Endothelial cell of umbilical vein (primary cell): ENCODE measurements at regions not wholly inside any gene's neighbourhood (a gene's known extent, or its start where the extent isn't known, plus 50 kb on each side); places are given as distances from the start of the nearest gene placed in this dataset.

ENCODE experiments used
- BruUV-seq: library from RNA; stranded (reverse); fragments of 400-500 nt; replicated peaks from 2 replicates; lab custom pipeline; 2021; lab: Mats Ljungman, UMichigan
- CTCF ChIA-PET: fragments of 300-600, 350-600 bp; sonication (Branson Sonifier 250); formaldehyde crosslinking; loops from one replicate; lab custom pipeline; 2021; ENCODE audit warnings: antibody characterized with exemption, inconsistent platforms; lab: Charles Lee
- POLR2A ChIA-PET: fragments of 300-600, 350-600 bp; sonication (Branson Sonifier 250); formaldehyde crosslinking; loops from one replicate; lab custom pipeline; 2021; ENCODE audit warnings: antibody characterized with exemption, inconsistent platforms; lab: Charles Lee
- DNase-seq: peaks from one replicate; pipeline ENCODE4 v3.0.0-alpha.2; 2011; ENCODE audit warnings: low read depth, low spot score
- FAIRE-seq: peaks from 2 replicates; lab custom pipeline; 2011; peaks lifted over from hg19 to GRCh38; lab: Jason Lieb, UNC
- H2AFZ ChIP-seq: 2 replicates; pipeline ENCODE4 v1.6.0; 2012; ENCODE audit warnings: low read depth, low read length, control low read depth, inconsistent platforms
- H3K27ac ChIP-seq: 2 replicates; pipeline ENCODE4 v1.5.1; 2011; ENCODE audit warnings: low read depth, mild to moderate bottlenecking, control low read depth, low read length, moderate library complexity; ENCODE audit not compliant: insufficient read depth
- H3K27me3 ChIP-seq, 2 experiments: 2 replicates each; pipeline versions ENCODE4 v1.6.0 to v1.6.1; 2011; ENCODE audit warnings: low read length in 2 of 2, mixed read lengths in 1 of 2; ENCODE audit not compliant: control insufficient read depth in 2 of 2, insufficient read depth in 2 of 2
- H3K36me3 ChIP-seq, 2 experiments: 2 replicates in 1 of 2; 3 replicates in 1 of 2; pipeline ENCODE4 v1.5.1; 2011; ENCODE audit warnings: low read length in 2 of 2, mild to moderate bottlenecking in 1 of 2, moderate library complexity in 1 of 2; ENCODE audit not compliant: control insufficient read depth in 2 of 2, insufficient read depth in 2 of 2; ENCODE audit errors: extremely low read depth in 1 of 2
- H3K4me1 ChIP-seq: 3 replicates; pipeline ENCODE4 v1.5.1; 2011; ENCODE audit warnings: mild to moderate bottlenecking, low read length; ENCODE audit not compliant: control insufficient read depth, insufficient read depth; ENCODE audit errors: extremely low read depth
- H3K4me2 ChIP-seq: 2 replicates; pipeline ENCODE4 v1.6.1; 2011; ENCODE audit warnings: low read length, control low read depth, mixed read lengths; ENCODE audit not compliant: insufficient read depth
- H3K4me3 ChIP-seq, 3 experiments: fragments of 200-600 bp in 1 of 3; sonication (generic), shearing (Covaris generic) in 1 of 3; replicated peaks in 1 of 3; 2 replicates each; pipeline ENCODE4 v1.5.1; 2011 to 2016; ENCODE audit warnings: control low read depth in 3 of 3, low read length in 3 of 3, mild to moderate bottlenecking in 2 of 3, inconsistent platforms in 1 of 3, low read depth in 1 of 3, moderate library complexity in 1 of 3; ENCODE audit not compliant: insufficient read depth in 1 of 3
- H3K79me2 ChIP-seq: 2 replicates; pipeline ENCODE4 v1.6.0; 2012; ENCODE audit warnings: low read length, inconsistent platforms; ENCODE audit not compliant: control insufficient read depth, insufficient read depth
- H3K9ac ChIP-seq: replicated peaks from 2 replicates; pipeline ENCODE3; 2011; ENCODE audit warnings: low read length, control low read depth; ENCODE audit not compliant: insufficient read depth; ENCODE audit errors: extremely low read depth
- H3K9me1 ChIP-seq: replicated peaks from 3 replicates; pipeline ENCODE4 v1.6.0; 2011; ENCODE audit warnings: mild to moderate bottlenecking, low read length; ENCODE audit not compliant: control insufficient read depth, insufficient read depth; ENCODE audit errors: extremely low read depth
- H3K9me3 ChIP-seq: replicated peaks from 2 replicates; pipeline ENCODE4 v1.5.1; 2012; ENCODE audit warnings: low read length, inconsistent platforms; ENCODE audit not compliant: control insufficient read depth, insufficient read depth
- H4K20me1 ChIP-seq: replicated peaks from 2 replicates; pipeline ENCODE3; 2011; ENCODE audit warnings: mild to moderate bottlenecking, low read length; ENCODE audit not compliant: control insufficient read depth, insufficient read depth; ENCODE audit errors: extremely low read depth
- EZH2 ChIP-seq: IDR thresholded peaks from 2 replicates; pipeline ENCODE4 v1.6.1; 2012; ENCODE audit warnings: borderline replicate concordance, low read depth, mild to moderate bottlenecking, moderate library complexity, low read length, inconsistent platforms; ENCODE audit not compliant: severe bottlenecking
- FOS ChIP-seq: IDR thresholded peaks from 2 replicates; pipeline ENCODE4 v1.6.1; 2011; ENCODE audit warnings: mild to moderate bottlenecking, low read length, moderate library complexity, borderline replicate concordance; ENCODE audit not compliant: insufficient read depth
- GATA2 ChIP-seq: IDR thresholded peaks from 2 replicates; pipeline ENCODE4 v1.7.0; 2011; ENCODE audit warnings: low read depth, mild to moderate bottlenecking, moderate library complexity, mixed read lengths, low read length; ENCODE audit not compliant: insufficient read length, insufficient read depth
- JUN ChIP-seq: IDR thresholded peaks from 2 replicates; pipeline ENCODE4 v1.6.1; 2011; ENCODE audit warnings: borderline replicate concordance, low read depth; ENCODE audit not compliant: insufficient read length, insufficient read depth
- MYC ChIP-seq: IDR thresholded peaks from one replicate; pipeline ENCODE4 v1.6.1; 2011; ENCODE audit warnings: mild to moderate bottlenecking, low read depth, low read length
- POLR2A ChIP-seq: IDR thresholded peaks from 2 replicates; pipeline ENCODE4 v1.6.1; 2012; ENCODE audit warnings: low read depth, mild to moderate bottlenecking, control low read depth, low read length
- POLR2AphosphoS5 ChIP-seq: IDR thresholded peaks from 2 replicates; pipeline ENCODE4 v1.6.1; 2012; ENCODE audit warnings: low read depth, mild to moderate bottlenecking, control low read depth, low read length, moderate library complexity; ENCODE audit not compliant: insufficient read depth
- dilution Hi-C: fragments of 300-500 bp; cut with MboI; formaldehyde crosslinking; loops from one replicate; pipeline ENCODE4 v1.15.0; 2019; ENCODE audit warnings: low sequenced_read_pairs; ENCODE audit not compliant: extremely low pct_ligation_motif_present
- intact Hi-C: fragments of 100-400 bp; cut with micrococcal nuclease; formaldehyde crosslinking; loops from one replicate; pipeline ENCODE4 v1.10.0; 2022
- TF ChIP-seq, protein P1 (sequence below), 2 donors: IDR thresholded peaks; 1 replicate in 1 of 2; 2 replicates in 1 of 2; pipeline ENCODE4 v1.5.1; 2011; ENCODE audit warnings: low read length in 2 of 2, mild to moderate bottlenecking in 2 of 2, moderate library complexity in 2 of 2, control low read depth in 1 of 2, inconsistent platforms in 1 of 2, low read depth in 1 of 2; ENCODE audit not compliant: insufficient read depth in 1 of 2; ENCODE audit errors: extremely low read depth in 1 of 2
- TF ChIP-seq, protein P2 (sequence below): IDR thresholded peaks from 2 replicates; pipeline ENCODE4 v1.6.1; 2011; ENCODE audit not compliant: insufficient read depth, insufficient read length

- H3K79me2 ChIP-seq, result no peaks in the 10 kb centered on the region
- DNase-seq (peak; percentile 77), FAIRE-seq (no peak)
- no peak overlapping the region for H3K9ac ChIP-seq
- no peak overlapping the region for H3K4me3 ChIP-seq
- ChIA-PET POLR2A (no interaction called here), CTCF (interaction anchor here (0.8 to 2.0 kb wide), 4 partner anchors 9 to 151 kb away, joined by 3 to 5 read pairs (median 3); no protein-coding TSS in a partner anchor)
- H3K9me1 ChIP-seq, result no peaks in the 10 kb centered on the region
- peak overlapping the region; percentile 70 for H2AFZ ChIP-seq
- dilution Hi-C loops (no loop called here), intact Hi-C loops (loop anchor here (1.0 kb wide), 1 partner anchor 43 kb away; no protein-coding TSS in a partner anchor)
- no peak overlapping the region for H3K4me2 ChIP-seq
- H3K36me3 ChIP-seq, result no peaks in the 10 kb centered on the region
- no peak overlapping the region for H3K27ac ChIP-seq
- no peaks in the 10 kb centered on the region for H3K9me3 ChIP-seq
- TF ChIP-seq POLR2A (peak; percentile 37), FOS (peak; percentile 55), JUN (no peak)
- H3K27me3 ChIP-seq, result no peaks in the 10 kb centered on the region
- H4K20me1 ChIP-seq, result no peaks in the 10 kb centered on the region
- H3K4me1 ChIP-seq, result peaks cover 27% of the 10 kb centered on the region
- BruUV-seq, result no TSS peak
Measured at GRCh38 chr2:236875906-236876505, 209.7 kb upstream of the COPS8 start.

- intact Hi-C loops (loop anchor here (1.0 kb wide), 1 partner anchor 43 kb away; no protein-coding TSS in a partner anchor), dilution Hi-C loops (no loop called here)
- CTCF ChIA-PET, result interaction anchor here (0.8 to 2.0 kb wide), 3 partner anchors 9 to 151 kb away, joined by 3 to 5 read pairs (median 3); no protein-coding TSS in a partner anchor
- Histone ChIP-seq H3K4me3 (no peak overlapping the region), H3K36me3 (no peaks in the 10 kb centered on the region), H3K9me3 (no peaks in the 10 kb centered on the region), H3K27me3 (no peaks in the 10 kb centered on the region), H3K4me2 (no peak overlapping the region), H3K27ac (no peak overlapping the region), H2AFZ (peak overlapping the region; percentile 70), H3K79me2 (no peaks in the 10 kb centered on the region), H3K9me1 (no peaks in the 10 kb centered on the region), H3K4me1 (peaks cover 21% of the 10 kb centered on the region), H4K20me1 (no peaks in the 10 kb centered on the region), H3K9ac (no peak overlapping the region)
- TF ChIP-seq POLR2AphosphoS5 (no peak), FOS (no peak), MYC (no peak), GATA2 (no peak), EZH2 (no peak), JUN (no peak), POLR2A (no peak)
- TF ChIP-seq, protein P1, sequence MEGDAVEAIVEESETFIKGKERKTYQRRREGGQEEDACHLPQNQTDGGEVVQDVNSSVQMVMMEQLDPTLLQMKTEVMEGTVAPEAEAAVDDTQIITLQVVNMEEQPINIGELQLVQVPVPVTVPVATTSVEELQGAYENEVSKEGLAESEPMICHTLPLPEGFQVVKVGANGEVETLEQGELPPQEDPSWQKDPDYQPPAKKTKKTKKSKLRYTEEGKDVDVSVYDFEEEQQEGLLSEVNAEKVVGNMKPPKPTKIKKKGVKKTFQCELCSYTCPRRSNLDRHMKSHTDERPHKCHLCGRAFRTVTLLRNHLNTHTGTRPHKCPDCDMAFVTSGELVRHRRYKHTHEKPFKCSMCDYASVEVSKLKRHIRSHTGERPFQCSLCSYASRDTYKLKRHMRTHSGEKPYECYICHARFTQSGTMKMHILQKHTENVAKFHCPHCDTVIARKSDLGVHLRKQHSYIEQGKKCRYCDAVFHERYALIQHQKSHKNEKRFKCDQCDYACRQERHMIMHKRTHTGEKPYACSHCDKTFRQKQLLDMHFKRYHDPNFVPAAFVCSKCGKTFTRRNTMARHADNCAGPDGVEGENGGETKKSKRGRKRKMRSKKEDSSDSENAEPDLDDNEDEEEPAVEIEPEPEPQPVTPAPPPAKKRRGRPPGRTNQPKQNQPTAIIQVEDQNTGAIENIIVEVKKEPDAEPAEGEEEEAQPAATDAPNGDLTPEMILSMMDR (IDR thresholded peaks at IDR 0.05; ENCODE audit: extremely low read depth in 1 of 2, insufficient read depth in 1 of 2, low read depth in 1 of 2, low read length in 2 of 2), result no peak
- TF ChIP-seq, protein P2, sequence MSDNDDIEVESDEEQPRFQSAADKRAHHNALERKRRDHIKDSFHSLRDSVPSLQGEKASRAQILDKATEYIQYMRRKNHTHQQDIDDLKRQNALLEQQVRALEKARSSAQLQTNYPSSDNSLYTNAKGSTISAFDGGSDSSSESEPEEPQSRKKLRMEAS, result no peak
- FAIRE-seq (no peak), DNase-seq (no peak)
- BruUV-seq, result no TSS peak
- POLR2A ChIA-PET, result no interaction called here
Measured at GRCh38 chr2:236876642-236877041, 209.0 kb upstream of the COPS8 start.
